ENCODE measurements at regions not wholly inside any gene's neighbourhood (a gene's known extent, or its start where the extent isn't known, plus 50 kb on each side); places are given as distances from the start of the nearest gene placed in this dataset.
"Not testable (repeated sequence)": the region's sequence is repeated elsewhere in the genome, so short reads cannot be mapped to it uniquely, and the experiment has no call there.

DNA sequence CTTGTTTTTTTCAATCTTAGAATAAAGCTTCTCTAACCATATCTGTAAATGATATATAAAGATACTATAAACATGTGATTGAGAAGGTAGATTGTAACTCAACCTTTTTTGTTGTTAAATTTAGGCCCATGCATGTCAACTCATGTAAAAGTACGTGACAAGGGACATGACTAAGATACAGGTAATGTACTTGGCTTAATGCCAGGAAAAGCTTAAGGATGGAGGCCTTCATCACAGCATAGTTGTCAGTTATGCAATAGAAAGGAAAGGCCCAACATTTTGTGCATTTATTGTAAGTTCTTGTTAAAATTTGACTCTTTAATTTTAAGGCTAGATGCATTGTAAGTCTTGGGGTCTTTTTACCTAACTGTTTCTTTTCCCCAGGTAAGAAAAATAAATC lies 305.1 kb downstream of the LTN1 start:
- Histone ChIP-seq H3K36me3 (no peaks in the 10 kb centered on the region), H3K27ac (peak overlapping the region; percentile 78), H3K4me1 (ENCODE audit: low read depth) (peaks cover 32% of the 10 kb centered on the region), H3K4me3 (no peak overlapping the region), H3K9me3 (ENCODE audit: low read depth) (no peaks in the 10 kb centered on the region), H3K27me3 (no peaks in the 10 kb centered on the region)
- TF ChIP-seq, protein P1, sequence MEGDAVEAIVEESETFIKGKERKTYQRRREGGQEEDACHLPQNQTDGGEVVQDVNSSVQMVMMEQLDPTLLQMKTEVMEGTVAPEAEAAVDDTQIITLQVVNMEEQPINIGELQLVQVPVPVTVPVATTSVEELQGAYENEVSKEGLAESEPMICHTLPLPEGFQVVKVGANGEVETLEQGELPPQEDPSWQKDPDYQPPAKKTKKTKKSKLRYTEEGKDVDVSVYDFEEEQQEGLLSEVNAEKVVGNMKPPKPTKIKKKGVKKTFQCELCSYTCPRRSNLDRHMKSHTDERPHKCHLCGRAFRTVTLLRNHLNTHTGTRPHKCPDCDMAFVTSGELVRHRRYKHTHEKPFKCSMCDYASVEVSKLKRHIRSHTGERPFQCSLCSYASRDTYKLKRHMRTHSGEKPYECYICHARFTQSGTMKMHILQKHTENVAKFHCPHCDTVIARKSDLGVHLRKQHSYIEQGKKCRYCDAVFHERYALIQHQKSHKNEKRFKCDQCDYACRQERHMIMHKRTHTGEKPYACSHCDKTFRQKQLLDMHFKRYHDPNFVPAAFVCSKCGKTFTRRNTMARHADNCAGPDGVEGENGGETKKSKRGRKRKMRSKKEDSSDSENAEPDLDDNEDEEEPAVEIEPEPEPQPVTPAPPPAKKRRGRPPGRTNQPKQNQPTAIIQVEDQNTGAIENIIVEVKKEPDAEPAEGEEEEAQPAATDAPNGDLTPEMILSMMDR (IDR thresholded peaks at IDR 0.05; ENCODE audit: low read depth, low read length) = no peak
- DNase-seq (ENCODE audit: low read depth in 1 of 2, low spot score in 1 of 2) = peak; percentile 3 to 7

DNA sequence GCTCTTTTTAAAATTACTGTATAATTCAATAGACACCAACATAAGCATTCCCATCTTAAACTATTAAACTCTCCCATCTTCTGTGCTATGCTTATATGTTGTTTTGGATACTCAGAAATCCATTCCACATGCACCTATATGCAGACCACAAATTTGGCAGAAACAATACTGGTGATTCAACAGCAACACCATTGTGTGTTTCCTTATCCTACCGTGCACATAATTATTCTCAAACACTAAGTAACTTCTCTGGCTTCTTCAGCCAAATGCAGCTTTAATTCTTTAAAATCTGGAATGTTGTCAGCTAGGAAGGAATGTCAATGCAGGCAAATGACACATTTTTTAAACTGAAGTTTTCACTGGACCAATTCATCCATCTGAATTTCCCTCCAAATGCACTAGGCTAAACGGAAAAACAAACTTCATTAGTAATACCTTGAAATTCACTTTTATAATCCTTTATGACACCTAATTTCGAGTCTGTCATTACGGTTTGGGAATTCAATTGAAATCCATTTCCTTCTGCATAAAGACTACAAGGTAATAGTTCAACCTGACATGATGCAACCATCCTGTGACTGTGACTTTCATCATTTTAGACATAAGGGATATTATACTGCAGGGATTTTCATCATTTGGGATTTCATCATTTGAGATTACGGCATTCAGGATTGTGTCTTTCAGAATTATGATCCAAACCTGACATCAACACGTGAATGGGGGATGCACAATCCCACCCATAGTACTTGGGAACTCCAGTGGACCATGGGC lies 308.5 kb downstream of the LTN1 start:
- Histone ChIP-seq H3K9me3 (ENCODE audit: low read depth) (no peaks in the 10 kb centered on the region), H3K4me1 (ENCODE audit: low read depth) (peaks cover 31% of the 10 kb centered on the region), H3K27me3 (no peaks in the 10 kb centered on the region), H3K27ac (no peak overlapping the region), H3K4me3 (no peak overlapping the region), H3K36me3 (no peaks in the 10 kb centered on the region)
- TF ChIP-seq, protein P1 (IDR thresholded peaks at IDR 0.05; ENCODE audit: low read depth, low read length) = no peak
- DNase-seq (ENCODE audit: low read depth in 1 of 2, low spot score in 1 of 2) = peak in 1 of 2 donors; percentile 17

DNA sequence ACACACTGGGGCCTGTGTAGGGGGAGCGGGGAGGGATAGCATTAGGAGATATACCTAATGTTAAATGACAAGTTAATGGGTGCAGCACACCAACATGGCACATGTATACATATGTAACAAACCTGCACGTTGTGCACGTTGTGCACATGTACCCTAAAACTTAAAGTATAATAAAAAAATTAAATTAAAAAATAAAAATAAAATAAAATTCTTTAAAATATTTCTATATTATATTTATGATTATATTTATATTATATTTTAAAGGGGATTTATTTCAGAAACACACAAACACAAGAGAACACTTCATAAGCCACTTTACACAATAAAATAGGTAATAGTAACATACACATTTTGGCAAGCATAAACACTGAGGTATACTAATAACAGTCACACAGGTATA lies 309.8 kb downstream of the LTN1 start:
- peaks cover 29% of the 10 kb centered on the region for H3K4me1 ChIP-seq (ENCODE audit: low read depth)
- not testable (repeated sequence) for H3K27ac ChIP-seq; H3K36me3 ChIP-seq; H3K4me3 ChIP-seq; H3K27me3 ChIP-seq; DNase-seq (ENCODE audit: low read depth in 1 of 2, low spot score in 1 of 2); H3K9me3 ChIP-seq (ENCODE audit: low read depth)

DNA sequence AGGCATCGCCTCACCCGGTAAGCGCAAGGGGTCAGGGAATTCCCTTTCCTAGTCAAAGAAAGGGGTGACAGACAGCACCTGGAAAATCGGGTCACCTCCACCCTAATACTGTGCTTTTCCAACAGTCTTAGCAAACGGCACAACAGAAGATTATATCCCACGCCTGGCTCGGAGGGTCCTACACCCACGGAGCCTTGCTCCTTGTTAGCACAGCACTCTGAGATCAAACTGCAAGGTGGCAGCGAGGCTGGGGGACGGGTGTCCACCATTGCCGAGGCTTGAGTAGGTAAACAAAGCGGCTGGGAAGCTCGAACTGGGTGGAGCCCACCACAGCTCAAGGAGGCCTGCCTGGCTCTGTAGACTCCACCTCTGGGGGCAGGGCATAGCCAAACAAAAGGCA lies 315.6 kb downstream of the LTN1 start:
- H3K27ac ChIP-seq; H3K4me1 ChIP-seq (ENCODE audit: low read depth); H3K9me3 ChIP-seq (ENCODE audit: low read depth); H3K4me3 ChIP-seq; DNase-seq (ENCODE audit: low read depth in 1 of 2, low spot score in 1 of 2); H3K36me3 ChIP-seq; H3K27me3 ChIP-seq: not testable (repeated sequence)

DNA sequence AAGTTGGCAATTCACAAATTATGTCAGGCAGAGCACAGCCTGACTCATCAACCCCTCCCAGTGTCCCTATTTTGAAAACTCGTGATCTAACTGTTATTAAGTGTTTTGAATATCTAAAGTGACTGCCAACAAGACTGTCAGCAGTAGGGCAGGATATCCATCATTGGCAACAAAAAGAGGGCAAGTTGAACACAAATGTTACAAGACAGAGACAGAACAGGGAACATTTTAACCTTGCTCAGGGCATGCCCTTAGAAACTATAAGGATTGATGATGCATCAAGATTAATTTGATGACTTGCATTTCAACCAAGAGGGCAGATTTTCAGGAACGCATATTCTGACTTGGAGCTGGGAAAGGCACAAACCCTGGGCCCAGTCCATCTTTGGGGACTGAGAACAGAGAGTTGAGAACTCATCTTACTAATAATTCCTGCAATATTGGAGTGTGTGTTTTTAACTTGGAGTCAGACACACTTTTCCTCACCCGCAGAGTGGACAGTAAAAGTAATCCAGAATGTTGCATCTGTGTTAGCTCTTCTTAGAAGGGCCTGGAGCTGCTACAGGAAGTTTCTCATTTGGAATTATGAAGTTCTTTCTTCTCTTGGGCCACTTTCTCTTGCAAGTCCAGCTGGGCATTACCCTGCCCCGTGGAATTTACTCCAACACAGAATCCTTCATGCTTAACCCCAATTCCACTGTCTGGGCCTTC lies 317.2 kb downstream of the LTN1 start:
- H3K27me3 ChIP-seq = no peaks in the 10 kb centered on the region
- peaks cover 5% of the 10 kb centered on the region for H3K4me1 ChIP-seq (ENCODE audit: low read depth)
- peak in 1 of 2 donors; percentile 8 for DNase-seq (ENCODE audit: low read depth in 1 of 2, low spot score in 1 of 2)

DNA sequence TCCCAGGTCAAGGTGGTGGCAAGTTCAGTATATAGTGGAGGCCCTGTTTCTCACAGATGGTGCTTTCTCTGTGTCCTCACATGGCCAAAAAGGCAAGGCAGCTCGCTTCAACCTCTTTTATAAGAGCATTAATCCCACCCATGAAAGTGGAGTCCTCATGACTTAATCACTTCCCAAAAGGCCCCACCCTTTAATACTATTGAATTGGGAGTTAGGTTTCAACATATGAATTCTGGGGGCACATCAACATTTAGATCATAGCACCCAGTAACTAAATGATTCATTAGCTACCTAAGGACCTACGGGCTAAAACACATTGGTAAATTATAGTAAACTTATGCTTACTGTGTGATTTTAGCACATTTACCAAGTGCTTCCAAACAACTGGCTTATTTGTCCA lies 317.9 kb downstream of the LTN1 start:
- Histone ChIP-seq H3K4me3 (no peak overlapping the region), H3K36me3 (no peaks in the 10 kb centered on the region), H3K27ac (no peak overlapping the region), H3K4me1 (ENCODE audit: low read depth) (peaks cover 5% of the 10 kb centered on the region), H3K9me3 (ENCODE audit: low read depth) (no peaks in the 10 kb centered on the region), H3K27me3 (no peaks in the 10 kb centered on the region)
- no peak for DNase-seq (ENCODE audit: low read depth in 1 of 2, low spot score in 1 of 2)
- TF ChIP-seq, protein P1 (IDR thresholded peaks at IDR 0.05; ENCODE audit: low read depth, low read length) = no peak

More for the DNA sequence above, 317.2 kb downstream of the LTN1 start:
- Histone ChIP-seq H3K27ac (no peak overlapping the region), H3K4me3 (no peak overlapping the region), H3K9me3 (ENCODE audit: low read depth) (no peaks in the 10 kb centered on the region), H3K36me3 (no peaks in the 10 kb centered on the region)
- TF ChIP-seq, protein P1 (IDR thresholded peaks at IDR 0.05; ENCODE audit: low read depth, low read length) = no peak
